SK-N-SH treated with all-trans-retinoic acid at 6 μM for 48 hours (cell line): ENCODE measurements at regions not wholly inside any gene's neighbourhood (a gene's known extent, or its start where the extent isn't known, plus 50 kb on each side); places are given as distances from the start of the nearest gene placed in this dataset.

Source experiments
- ATAC-seq: fragments of 200-7000 bp; cut with Tn5 transposase; 3 replicates; pipeline ENCODE4 v1.9.1; 2020; ENCODE audit warnings: mild to moderate bottlenecking, moderate library complexity
- ARNTL ChIP-seq: fragments of 450-650 bp; formaldehyde crosslinking; IDR thresholded peaks from 2 replicates; pipeline ENCODE4 v1.5.0; 2020; ENCODE audit warnings: low read depth, mild to moderate bottlenecking, moderate library complexity, borderline replicate concordance
- BACH2 ChIP-seq: fragments of 250-450 bp; sonication (Bioruptor Pico); IDR thresholded peaks from 2 replicates; pipeline ENCODE4 v1.9.0; 2021; ENCODE audit warnings: mild to moderate bottlenecking, borderline replicate concordance
- CREB5 ChIP-seq: fragments of 250-450 bp; sonication (Bioruptor Pico); IDR thresholded peaks from 2 replicates; pipeline ENCODE4 v1.5.1; 2020; ENCODE audit warnings: low read depth, mild to moderate bottlenecking, moderate library complexity
- CSDC2 ChIP-seq: fragments of 250-450 bp; sonication (Bioruptor Pico); IDR thresholded peaks from 2 replicates; pipeline ENCODE4 v1.5.0; 2020; ENCODE audit warnings: mild to moderate bottlenecking, moderate library complexity
- CSRNP3 ChIP-seq: fragments of 250-450 bp; sonication (Bioruptor Pico); IDR thresholded peaks from 2 replicates; pipeline ENCODE4 v1.5.1; 2021; ENCODE audit warnings: mild to moderate bottlenecking, moderate library complexity
- ESRRG ChIP-seq: fragments of 250-450 bp; sonication (Bioruptor Pico); IDR thresholded peaks from 2 replicates; pipeline ENCODE4 v1.6.1; 2021; ENCODE audit warnings: mild to moderate bottlenecking
- GLIS3 ChIP-seq: fragments of 250-450 bp; sonication (Bioruptor Pico); IDR thresholded peaks from 2 replicates; pipeline ENCODE4 v1.5.0; 2020; ENCODE audit warnings: mild to moderate bottlenecking, moderate library complexity
- ISL1 ChIP-seq: fragments of 250-450 bp; sonication (Bioruptor Pico); IDR thresholded peaks from 2 replicates; pipeline ENCODE4 v2.1.2; 2022; ENCODE audit warnings: mild to moderate bottlenecking, moderate library complexity
- OSR1 ChIP-seq: fragments of 250-450 bp; sonication (Bioruptor Pico); IDR thresholded peaks from 2 replicates; pipeline ENCODE4 v1.8.0; 2022; ENCODE audit warnings: moderate library complexity, mild to moderate bottlenecking, inconsistent platforms
- PATZ1 ChIP-seq: fragments of 250-450 bp; sonication (Bioruptor Pico); IDR thresholded peaks from 2 replicates; pipeline ENCODE4 v1.8.0; 2020; ENCODE audit warnings: mild to moderate bottlenecking, moderate library complexity, borderline replicate concordance
- POU6F1 ChIP-seq: fragments of 250-450 bp; sonication (Bioruptor Pico); IDR thresholded peaks from 2 replicates; pipeline ENCODE4 v1.8.0; 2021; ENCODE audit warnings: low read depth, mild to moderate bottlenecking, moderate library complexity, borderline replicate concordance
- PPARA ChIP-seq: fragments of 250-450 bp; sonication (Bioruptor Pico); IDR thresholded peaks from 2 replicates; pipeline ENCODE4 v1.5.0; 2020; ENCODE audit warnings: mild to moderate bottlenecking, borderline replicate concordance
- RARB ChIP-seq: fragments of 250-450 bp; sonication (Bioruptor Pico); IDR thresholded peaks from 2 replicates; pipeline ENCODE4 v1.8.0; 2021; ENCODE audit warnings: mild to moderate bottlenecking, moderate library complexity
- SNAI2 ChIP-seq: fragments of 250-450 bp; sonication (Bioruptor Pico); IDR thresholded peaks from 2 replicates; pipeline ENCODE4 v1.5.0; 2020; ENCODE audit warnings: mild to moderate bottlenecking, moderate library complexity
- TCF4 ChIP-seq: fragments of 250-450 bp; sonication (Bioruptor Pico); IDR thresholded peaks from 2 replicates; pipeline ENCODE4 v1.8.0; 2021; ENCODE audit warnings: mild to moderate bottlenecking, moderate library complexity, borderline replicate concordance
- TOX ChIP-seq: fragments of 250-450 bp; sonication (Bioruptor Pico); IDR thresholded peaks from 2 replicates; pipeline ENCODE4 v1.8.0; 2021; ENCODE audit warnings: mild to moderate bottlenecking, moderate library complexity, borderline replicate concordance
- TSHZ2 ChIP-seq: fragments of 250-450 bp; sonication (Bioruptor Pico); IDR thresholded peaks from 2 replicates; pipeline ENCODE4 v1.5.0; 2020; ENCODE audit warnings: mild to moderate bottlenecking, moderate library complexity
- ZC3H10 ChIP-seq: fragments of 250-450 bp; sonication (Bioruptor Pico); IDR thresholded peaks from 2 replicates; pipeline ENCODE4 v1.5.1; 2021; ENCODE audit warnings: mild to moderate bottlenecking, moderate library complexity
- ZFP3 ChIP-seq: fragments of 250-450 bp; sonication (Bioruptor Pico); IDR thresholded peaks from 2 replicates; pipeline ENCODE4 v1.5.0; 2020; ENCODE audit warnings: mild to moderate bottlenecking, moderate library complexity
- ZFP30 ChIP-seq: fragments of 450-650 bp; formaldehyde crosslinking; IDR thresholded peaks from 2 replicates; pipeline ENCODE4 v1.5.0; 2022; ENCODE audit warnings: mild to moderate bottlenecking, moderate library complexity
- ZNF565 ChIP-seq: fragments of 450-650 bp; formaldehyde crosslinking; conservative IDR thresholded peaks from 2 replicates; pipeline ENCODE4 v1.5.0; 2020; ENCODE audit warnings: low read depth, mild to moderate bottlenecking, moderate library complexity
- ZNF70 ChIP-seq: fragments of 450-650 bp; formaldehyde crosslinking; IDR thresholded peaks from 2 replicates; pipeline ENCODE4 v1.5.0; 2020; ENCODE audit warnings: mild to moderate bottlenecking, moderate library complexity

GRCh38 chr2:21916934-21917522, 793.3 kb downstream of the TDRD15 start:
- no peak for ATAC-seq
- TF ChIP-seq PATZ1, result no peak
- no peak for TF ChIP-seq ZC3H10
- no peak for TF ChIP-seq ISL1 (CRISPR knock-in tag)
- TF ChIP-seq SNAI2 (CRISPR knock-in tag), result no peak
- TF ChIP-seq CREB5, result no peak
- TF ChIP-seq TOX (CRISPR knock-in tag), result no peak
- no peak for TF ChIP-seq TCF4
- no peak for TF ChIP-seq CSDC2 (CRISPR knock-in tag)
- no peak for TF ChIP-seq ARNTL (CRISPR knock-in tag)
- TF ChIP-seq ZFP3, result no peak
- no peak for TF ChIP-seq GLIS3 (CRISPR knock-in tag)
- no peak for TF ChIP-seq ZNF70
- TF ChIP-seq PPARA, result no peak
- TF ChIP-seq ESRRG (CRISPR knock-in tag), result no peak
- TF ChIP-seq, all 23 proteins: peak for 0

GRCh38 chr2:21920721-21921120, 797.0 kb downstream of the TDRD15 start:
- no peak for ATAC-seq
- TF ChIP-seq TCF4 (no peak), ISL1 (CRISPR knock-in tag) (no peak), GLIS3 (CRISPR knock-in tag) (no peak), OSR1 (CRISPR knock-in tag) (no peak)
- TF ChIP-seq, all 23 proteins: peak for 0

GRCh38 chr2:21924640-21925285, 801.0 kb downstream of the TDRD15 start:
- no peak for ATAC-seq
- TF ChIP-seq POU6F1, result no peak
- no peak for TF ChIP-seq ZNF565 (CRISPR knock-in tag)
- no peak for TF ChIP-seq GLIS3 (CRISPR knock-in tag)
- TF ChIP-seq ZNF70, result no peak
- TF ChIP-seq ZC3H10, result no peak
- TF ChIP-seq RARB (CRISPR knock-in tag), result no peak
- no peak for TF ChIP-seq CSRNP3 (CRISPR knock-in tag)
- TF ChIP-seq CSDC2 (CRISPR knock-in tag), result no peak
- no peak for TF ChIP-seq PPARA
- TF ChIP-seq ISL1 (CRISPR knock-in tag), result no peak
- no peak for TF ChIP-seq TCF4
- TF ChIP-seq TOX (CRISPR knock-in tag), result no peak
- TF ChIP-seq ZFP3, result no peak
- TF ChIP-seq SNAI2 (CRISPR knock-in tag), result no peak
- no peak for TF ChIP-seq BACH2 (CRISPR knock-in tag)
- no peak for TF ChIP-seq ZFP30 (CRISPR knock-in tag)
- no peak for TF ChIP-seq CREB5
- no peak for TF ChIP-seq TSHZ2 (CRISPR knock-in tag)
